ENCODE measurements at regions not wholly inside any gene's neighbourhood (a gene's known extent, or its start where the extent isn't known, plus 50 kb on each side); places are given as distances from the start of the nearest gene placed in this dataset.

DNA sequence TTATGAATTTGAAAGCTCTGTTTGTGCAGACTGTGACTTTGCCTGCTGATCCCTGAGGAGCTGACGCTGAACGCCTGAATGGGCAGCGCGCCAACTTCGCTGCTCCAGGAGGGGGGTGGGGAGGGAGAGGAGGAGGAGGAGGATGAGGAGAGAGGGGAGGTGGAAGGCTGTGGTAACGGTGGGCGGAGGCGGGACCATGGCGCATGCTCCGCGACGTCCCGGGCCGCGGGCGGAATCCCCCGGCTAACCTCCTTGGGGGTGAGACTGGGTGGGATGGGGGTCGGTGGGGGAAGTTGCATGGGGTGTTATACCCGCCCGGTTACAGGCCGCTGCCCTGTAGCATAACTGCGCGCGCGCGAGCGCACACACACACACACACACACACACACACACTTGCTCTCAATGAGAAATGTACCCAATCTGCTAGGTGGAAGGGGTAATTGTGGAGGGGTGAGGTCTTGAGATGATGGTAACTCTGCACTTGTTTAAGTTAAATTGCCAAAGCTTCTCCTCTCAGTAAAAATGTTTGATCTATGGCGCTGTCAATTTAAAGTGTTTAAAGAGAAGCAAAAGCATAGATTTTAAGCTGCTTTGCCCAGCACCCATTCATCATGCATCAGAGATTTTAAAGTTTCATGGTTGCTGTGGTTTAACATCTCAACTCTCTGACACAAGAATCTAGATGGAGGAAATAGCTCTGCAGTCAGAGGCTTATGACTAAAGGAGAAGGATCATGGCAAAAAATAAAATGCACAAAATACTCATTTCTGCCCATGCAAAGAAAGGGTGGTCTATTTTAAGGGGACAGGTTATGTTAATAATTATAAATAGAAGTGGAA lies 76.6 kb upstream of the TBCA start:
- TF ChIP-seq, protein P1, sequence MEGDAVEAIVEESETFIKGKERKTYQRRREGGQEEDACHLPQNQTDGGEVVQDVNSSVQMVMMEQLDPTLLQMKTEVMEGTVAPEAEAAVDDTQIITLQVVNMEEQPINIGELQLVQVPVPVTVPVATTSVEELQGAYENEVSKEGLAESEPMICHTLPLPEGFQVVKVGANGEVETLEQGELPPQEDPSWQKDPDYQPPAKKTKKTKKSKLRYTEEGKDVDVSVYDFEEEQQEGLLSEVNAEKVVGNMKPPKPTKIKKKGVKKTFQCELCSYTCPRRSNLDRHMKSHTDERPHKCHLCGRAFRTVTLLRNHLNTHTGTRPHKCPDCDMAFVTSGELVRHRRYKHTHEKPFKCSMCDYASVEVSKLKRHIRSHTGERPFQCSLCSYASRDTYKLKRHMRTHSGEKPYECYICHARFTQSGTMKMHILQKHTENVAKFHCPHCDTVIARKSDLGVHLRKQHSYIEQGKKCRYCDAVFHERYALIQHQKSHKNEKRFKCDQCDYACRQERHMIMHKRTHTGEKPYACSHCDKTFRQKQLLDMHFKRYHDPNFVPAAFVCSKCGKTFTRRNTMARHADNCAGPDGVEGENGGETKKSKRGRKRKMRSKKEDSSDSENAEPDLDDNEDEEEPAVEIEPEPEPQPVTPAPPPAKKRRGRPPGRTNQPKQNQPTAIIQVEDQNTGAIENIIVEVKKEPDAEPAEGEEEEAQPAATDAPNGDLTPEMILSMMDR (IDR thresholded peaks at IDR 0.05), result no peak
- TF ChIP-seq POLR2A (IDR thresholded peaks at IDR 0.05), result no peak

Measured in testis (tissue), 2 donors.